AG04450 (cell line): ENCODE measurements at regions not wholly inside any gene's neighbourhood (a gene's known extent, or its start where the extent isn't known, plus 50 kb on each side); places are given as distances from the start of the nearest gene placed in this dataset.

Experiments
- CTCF ChIA-PET: fragments of 300-600, 350-600 bp; formaldehyde crosslinking; extraction: SDS; loops from one replicate; lab custom pipeline; 2022; ENCODE audit warnings: antibody characterized with exemption, inconsistent platforms; lab: Charles Lee
- POLR2A ChIA-PET: fragments of 350-600 bp; formaldehyde crosslinking; extraction: SDS; loops from one replicate; lab custom pipeline; 2021; ENCODE audit warnings: antibody characterized with exemption, inconsistent platforms; lab: Yijun Ruan, JAX
- DNase-seq: peaks from one replicate; pipeline ENCODE4 v3.0.0-alpha.2; 2011; ENCODE audit warnings: low read depth, low spot score
- H3K27ac ChIP-seq: one replicate; pipeline ENCODE4 v1.5.1; 2012; ENCODE audit warnings: low read depth, low read length, control low read depth
- H3K27me3 ChIP-seq: one replicate; pipeline ENCODE4 v1.6.0; 2012; ENCODE audit warnings: low read length; ENCODE audit not compliant: control insufficient read depth, insufficient read depth
- H3K4me3 ChIP-seq: 2 replicates; pipeline ENCODE4 v1.5.1; 2011; ENCODE audit warnings: mild to moderate bottlenecking, low read depth, low read length, control low read depth
- H3K9me3 ChIP-seq: 2 replicates; pipeline ENCODE4 v1.5.1; 2012; ENCODE audit warnings: low read length; ENCODE audit not compliant: control insufficient read depth, insufficient read depth
- CTCF ChIP-seq: IDR thresholded peaks from 2 replicates; pipeline ENCODE4 v1.5.1; 2011; ENCODE audit warnings: low read depth, low read length, control low read depth, inconsistent platforms

- no peak for DNase-seq
- CTCF ChIA-PET = interaction anchor here (1.0 kb wide), 1 partner anchor 50 kb away, joined by 3 read pairs; no protein-coding TSS in a partner anchor
- no peak overlapping the region for H3K4me3 ChIP-seq
- TF ChIP-seq CTCF = no peak
- POLR2A ChIA-PET = no interaction called here
- no peaks in the 10 kb centered on the region for H3K27me3 ChIP-seq
- peaks cover 7% of the 10 kb centered on the region for H3K9me3 ChIP-seq
- H3K27ac ChIP-seq = no peak overlapping the region
Observed at GRCh38 chr1:193657552-193657951, 471.1 kb upstream of the B3GALT2 start.

DNA sequence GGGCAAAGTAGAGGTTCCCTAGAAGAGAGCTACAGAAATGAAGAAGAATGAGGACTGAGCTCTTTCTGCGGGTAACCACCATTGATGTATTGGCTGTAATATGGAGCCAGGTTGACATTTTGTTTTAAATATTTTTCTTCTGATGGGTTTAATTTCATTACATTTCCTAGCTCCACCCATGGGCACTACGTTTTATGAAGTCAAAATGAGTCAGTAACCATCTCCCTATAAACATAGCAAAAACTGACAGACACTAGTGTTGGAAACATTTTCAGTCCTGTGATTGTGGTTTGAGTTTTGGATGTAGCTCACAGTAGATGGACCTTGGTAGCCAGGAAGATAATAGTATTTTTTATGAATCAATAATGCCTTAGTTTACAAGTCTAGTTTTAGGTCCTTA, 470.4 kb upstream of the B3GALT2 start:
- Histone ChIP-seq H3K9me3 (peaks cover 7% of the 10 kb centered on the region), H3K4me3 (no peak overlapping the region), H3K27ac (no peak overlapping the region), H3K27me3 (no peaks in the 10 kb centered on the region)
- no peak for TF ChIP-seq CTCF
- ChIA-PET POLR2A (no interaction called here), CTCF (interaction anchor here (1.0 kb wide), 1 partner anchor 51 kb away, joined by 3 read pairs; no protein-coding TSS in a partner anchor)
- DNase-seq = no peak

DNA sequence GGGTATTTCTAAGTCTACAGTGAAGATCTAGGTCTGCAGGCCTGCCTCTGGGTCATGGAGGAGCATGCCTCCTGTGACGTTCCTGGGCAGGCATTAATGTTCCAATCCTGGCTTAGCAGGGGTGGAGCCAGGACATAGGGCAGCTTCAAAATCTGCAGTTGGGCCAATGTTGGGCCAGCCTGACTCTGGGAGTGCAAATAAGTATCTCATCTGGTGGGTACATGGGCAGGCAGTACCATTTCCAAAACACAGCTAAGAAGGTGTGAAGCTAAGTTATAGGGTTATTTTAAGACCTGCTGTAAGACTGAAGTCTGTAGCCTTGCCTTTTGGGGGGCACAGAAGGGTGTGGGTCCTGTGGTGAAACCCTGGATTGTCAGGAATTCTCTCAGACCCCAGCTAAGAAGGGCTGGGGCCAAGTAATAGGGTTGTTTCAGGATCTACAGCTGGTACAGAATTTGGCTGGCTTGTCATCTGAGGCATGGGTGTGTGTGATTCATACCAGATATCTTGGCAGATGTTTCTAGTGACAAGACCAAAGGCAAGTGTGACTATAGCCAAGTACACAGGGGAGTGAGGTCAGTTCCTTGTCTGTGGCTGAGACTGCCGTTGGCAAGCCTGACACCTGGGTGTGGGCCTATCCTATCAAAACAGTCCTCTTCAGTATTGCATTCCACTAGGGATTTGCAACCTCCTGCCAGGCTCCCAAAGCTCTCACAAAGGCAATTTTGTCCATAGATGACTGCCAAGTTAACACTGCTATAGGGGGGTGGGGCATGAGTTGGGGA, 468.7 kb upstream of the B3GALT2 start:
- no peak overlapping the region for H3K4me3 ChIP-seq
- CTCF ChIA-PET = no interaction called here

DNA sequence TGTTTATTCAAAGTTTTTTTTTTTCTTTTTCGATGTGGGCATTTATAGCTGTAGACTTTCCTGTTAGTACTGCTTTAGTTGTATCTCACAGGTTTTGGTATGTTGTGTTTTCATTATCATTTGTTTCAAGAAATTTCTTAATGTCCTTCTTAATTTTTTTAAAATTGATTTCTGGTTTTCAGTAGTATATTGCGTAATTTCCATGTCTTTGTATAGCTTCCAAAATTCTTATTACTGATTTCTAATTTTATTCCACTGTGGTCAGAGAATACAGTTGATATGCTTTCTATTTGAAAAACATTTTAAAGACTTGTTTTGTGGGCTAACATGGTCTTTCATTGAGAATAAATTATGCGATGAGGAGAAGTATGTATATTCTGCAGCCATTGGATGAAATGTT, 463.2 kb upstream of the B3GALT2 start:
- ChIA-PET POLR2A (no interaction called here), CTCF (interaction anchor here (0.6 kb wide), 1 partner anchor 350 kb away, joined by 3 read pairs; no protein-coding TSS in a partner anchor)
- Histone ChIP-seq H3K9me3 (peaks cover under 1% of the 10 kb centered on the region; the same call in 1 of the 2 replicates), H3K27ac (no peak overlapping the region), H3K4me3 (no peak overlapping the region), H3K27me3 (no peaks in the 10 kb centered on the region)
- no peak for DNase-seq
- TF ChIP-seq CTCF = no peak

More for the DNA sequence above, 468.7 kb upstream of the B3GALT2 start:
- H3K27ac ChIP-seq = no peak overlapping the region
- no peak for TF ChIP-seq CTCF
- peaks cover 7% of the 10 kb centered on the region for H3K9me3 ChIP-seq
- POLR2A ChIA-PET = no interaction called here
- no peak for DNase-seq
- H3K27me3 ChIP-seq = no peaks in the 10 kb centered on the region

DNA sequence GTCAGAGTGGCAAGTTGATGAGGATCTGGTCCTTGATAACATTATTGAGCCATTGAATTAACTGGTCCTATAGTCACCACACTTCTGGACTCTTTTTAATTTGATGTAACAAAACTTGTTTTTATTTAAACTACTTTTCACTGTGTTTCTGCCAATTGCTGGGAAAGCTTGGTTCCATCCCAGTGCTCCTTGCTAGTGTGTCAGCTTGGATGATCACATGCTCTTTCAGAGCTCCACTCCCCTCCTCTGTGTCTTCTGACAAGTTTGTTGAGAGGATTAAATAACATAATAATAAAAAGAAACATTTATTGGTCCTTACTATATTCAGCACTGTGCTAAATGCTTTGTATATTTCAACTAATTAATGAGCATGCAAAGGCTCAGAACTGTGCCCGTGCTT, 448.5 kb upstream of the B3GALT2 start:
- no peak for TF ChIP-seq CTCF
- no peaks in the 10 kb centered on the region for H3K27me3 ChIP-seq
- H3K27ac ChIP-seq = no peak overlapping the region
- H3K4me3 ChIP-seq = no peak overlapping the region
- POLR2A ChIA-PET = no interaction called here
- CTCF ChIA-PET = no interaction called here
- no peak for DNase-seq
- H3K9me3 ChIP-seq = no peaks in the 10 kb centered on the region
